Uterus (tissue), 2 donors: ENCODE measurements at regions not wholly inside any gene's neighbourhood (a gene's known extent, or its start where the extent isn't known, plus 50 kb on each side); places are given as distances from the start of the nearest gene placed in this dataset.

Experiments
- CTCF ChIP-seq, 4 experiments: fragments of 200-600 bp in 2 of 4; fragments of 450-650 bp in 2 of 4; sonication (generic) in 2 of 4; IDR thresholded peaks; one replicate each; pipeline ENCODE4 v1.5.1; 2016 to 2019; ENCODE audit warnings: antibody characterized with exemption in 4 of 4, mild to moderate bottlenecking in 2 of 4, moderate library complexity in 1 of 4
- POLR2A ChIP-seq, 2 donors: fragments of 450-650 bp; IDR thresholded peaks; one replicate each; pipeline ENCODE4 v1.6.1; 2016; ENCODE audit warnings: antibody characterized with exemption in 2 of 2, mild to moderate bottlenecking in 1 of 2, moderate library complexity in 1 of 2

DNA sequence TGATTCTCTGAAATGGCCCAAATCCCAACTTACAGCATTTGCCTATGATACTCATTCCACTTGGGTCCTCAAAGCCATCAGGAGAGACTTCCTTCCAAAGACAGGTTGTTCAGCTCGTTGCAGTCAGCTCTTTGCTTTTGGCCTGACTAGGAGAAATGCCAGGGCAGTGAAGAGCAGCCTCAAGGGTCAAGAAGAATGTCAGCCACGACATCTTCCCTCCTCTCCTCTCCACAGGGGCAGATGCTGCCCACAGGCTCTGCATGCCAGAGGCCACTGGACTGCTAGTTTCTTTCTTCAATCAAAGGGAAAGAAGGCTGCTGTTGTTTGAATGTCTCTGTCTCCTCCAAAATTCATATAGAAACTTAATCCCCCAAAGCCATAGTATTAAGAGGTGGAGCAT lies 201.7 kb upstream of the PFN2 start:
- TF ChIP-seq CTCF (IDR thresholded peaks at IDR 0.05) (no peak), POLR2A (IDR thresholded peaks at IDR 0.05) (no peak)
